ENCODE measurements at regions not wholly inside any gene's neighbourhood (a gene's known extent, or its start where the extent isn't known, plus 50 kb on each side); places are given as distances from the start of the nearest gene placed in this dataset.

- Histone ChIP-seq H3K9me3 (ENCODE audit: insufficient read depth, low read depth, low read length) (no peaks in the 10 kb centered on the region), H3K27me3 (ENCODE audit: insufficient read depth, low read length) (no peaks in the 10 kb centered on the region), H3K36me3 (ENCODE audit: insufficient read depth, low read length) (no peaks in the 10 kb centered on the region), H3K4me3 (ENCODE audit: low read length) (no peak overlapping the region), H3K9ac (ENCODE audit: low read depth, low read length) (no peak overlapping the region), H3K4me1 (ENCODE audit: insufficient read depth, low read length) (no peaks in the 10 kb centered on the region), H3K27ac (ENCODE audit: low read depth, low read length) (no peak overlapping the region)
These were observed 95.0 kb upstream of the STK17B start for GRCh38 chr2:196266351-196266750.

- Histone ChIP-seq H3K4me3 (ENCODE audit: low read length) (no peak overlapping the region), H3K27ac (ENCODE audit: low read depth, low read length) (no peak overlapping the region), H3K9ac (ENCODE audit: low read depth, low read length) (no peak overlapping the region), H3K36me3 (ENCODE audit: insufficient read depth, low read length) (no peaks in the 10 kb centered on the region), H3K27me3 (ENCODE audit: insufficient read depth, low read length) (no peaks in the 10 kb centered on the region), H3K4me1 (ENCODE audit: insufficient read depth, low read length) (no peaks in the 10 kb centered on the region), H3K9me3 (ENCODE audit: insufficient read depth, low read depth, low read length) (no peaks in the 10 kb centered on the region)
These were observed 95.5 kb upstream of the STK17B start for GRCh38 chr2:196266855-196267254.

- no peaks in the 10 kb centered on the region for H3K36me3 ChIP-seq (ENCODE audit: insufficient read depth, low read length)
These were observed 96.6 kb upstream of the STK17B start for GRCh38 chr2:196268025-196268424.

GRCh38 chr2:196268538-196269338 lies 97.4 kb upstream of the STK17B start:
- WGBS = 95% methylated on average over 7 of the region's 8 CpGs
- Histone ChIP-seq H3K4me1 (ENCODE audit: insufficient read depth, low read length) (no peaks in the 10 kb centered on the region), H3K9ac (ENCODE audit: low read depth, low read length) (no peak overlapping the region), H3K27me3 (ENCODE audit: insufficient read depth, low read length) (no peaks in the 10 kb centered on the region), H3K27ac (ENCODE audit: low read depth, low read length) (no peak overlapping the region), H3K36me3 (ENCODE audit: insufficient read depth, low read length) (no peaks in the 10 kb centered on the region), H3K4me3 (ENCODE audit: low read length) (no peak overlapping the region), H3K9me3 (ENCODE audit: insufficient read depth, low read depth, low read length) (no peaks in the 10 kb centered on the region)

More at GRCh38 chr2:196268025-196268424, 96.6 kb upstream of the STK17B start:
- Histone ChIP-seq H3K27me3 (ENCODE audit: insufficient read depth, low read length) (no peaks in the 10 kb centered on the region), H3K27ac (ENCODE audit: low read depth, low read length) (no peak overlapping the region; the same call in 1 of the 2 replicates), H3K9ac (ENCODE audit: low read depth, low read length) (no peak overlapping the region), H3K4me1 (ENCODE audit: insufficient read depth, low read length) (no peaks in the 10 kb centered on the region), H3K4me3 (ENCODE audit: low read length) (no peak overlapping the region), H3K9me3 (ENCODE audit: insufficient read depth, low read depth, low read length) (no peaks in the 10 kb centered on the region)
- WGBS = no CpG with 5 or more reads among the region's 1 CpG

GRCh38 chr2:196271795-196272194 lies 100.4 kb upstream of the STK17B start:
- H3K9me3 ChIP-seq (ENCODE audit: insufficient read depth, low read depth, low read length) = no peaks in the 10 kb centered on the region
- H3K9ac ChIP-seq (ENCODE audit: low read depth, low read length) = no peak overlapping the region
- H3K4me1 ChIP-seq (ENCODE audit: insufficient read depth, low read length) = no peaks in the 10 kb centered on the region
- no peaks in the 10 kb centered on the region for H3K27me3 ChIP-seq (ENCODE audit: insufficient read depth, low read length)
- H3K4me3 ChIP-seq (ENCODE audit: low read length) = no peak overlapping the region
- 96% methylated on average over 3 of the region's 3 CpGs for WGBS
- H3K27ac ChIP-seq (ENCODE audit: low read depth, low read length) = no peak overlapping the region
- H3K36me3 ChIP-seq (ENCODE audit: insufficient read depth, low read length) = no peaks in the 10 kb centered on the region

GRCh38 chr2:196274387-196274809 lies 103.0 kb upstream of the STK17B start:
- no peaks in the 10 kb centered on the region for H3K36me3 ChIP-seq (ENCODE audit: insufficient read depth, low read length)
- H3K9me3 ChIP-seq (ENCODE audit: insufficient read depth, low read depth, low read length) = no peaks in the 10 kb centered on the region
- no peak overlapping the region for H3K27ac ChIP-seq (ENCODE audit: low read depth, low read length)
- no peak overlapping the region for H3K9ac ChIP-seq (ENCODE audit: low read depth, low read length)
- 100% methylated on average over 1 of the region's 1 CpG for WGBS
- H3K4me1 ChIP-seq (ENCODE audit: insufficient read depth, low read length) = no peaks in the 10 kb centered on the region
- H3K4me3 ChIP-seq (ENCODE audit: low read length) = no peak overlapping the region
- no peaks in the 10 kb centered on the region for H3K27me3 ChIP-seq (ENCODE audit: insufficient read depth, low read length)

- Histone ChIP-seq H3K27ac (ENCODE audit: low read depth, low read length) (no peak overlapping the region), H3K9ac (ENCODE audit: low read depth, low read length) (no peak overlapping the region), H3K27me3 (ENCODE audit: insufficient read depth, low read length) (no peaks in the 10 kb centered on the region), H3K4me3 (ENCODE audit: low read length) (no peak overlapping the region), H3K4me1 (ENCODE audit: insufficient read depth, low read length) (no peaks in the 10 kb centered on the region), H3K36me3 (ENCODE audit: insufficient read depth, low read length) (no peaks in the 10 kb centered on the region), H3K9me3 (ENCODE audit: insufficient read depth, low read depth, low read length) (no peaks in the 10 kb centered on the region)
- WGBS = 91% methylated on average over 4 of the region's 5 CpGs
These were observed 104.4 kb upstream of the STK17B start for GRCh38 chr2:196275646-196276352.

GRCh38 chr2:196276421-196276820 lies 105.0 kb upstream of the STK17B start:
- H3K4me1 ChIP-seq (ENCODE audit: insufficient read depth, low read length) = no peaks in the 10 kb centered on the region
- no peaks in the 10 kb centered on the region for H3K9me3 ChIP-seq (ENCODE audit: insufficient read depth, low read depth, low read length)
- H3K27ac ChIP-seq (ENCODE audit: low read depth, low read length) = no peak overlapping the region
- no peak overlapping the region for H3K4me3 ChIP-seq (ENCODE audit: low read length)
- H3K36me3 ChIP-seq (ENCODE audit: insufficient read depth, low read length) = no peaks in the 10 kb centered on the region
- no peaks in the 10 kb centered on the region for H3K27me3 ChIP-seq (ENCODE audit: insufficient read depth, low read length)
- H3K9ac ChIP-seq (ENCODE audit: low read depth, low read length) = no peak overlapping the region
- whole genome bisulfite sequencing = 50% methylated on average over 2 of the region's 2 CpGs

- Histone ChIP-seq H3K36me3 (ENCODE audit: insufficient read depth, low read length) (no peaks in the 10 kb centered on the region), H3K27me3 (ENCODE audit: insufficient read depth, low read length) (no peaks in the 10 kb centered on the region), H3K4me1 (ENCODE audit: insufficient read depth, low read length) (no peaks in the 10 kb centered on the region), H3K4me3 (ENCODE audit: low read length) (no peak overlapping the region), H3K9me3 (ENCODE audit: insufficient read depth, low read depth, low read length) (no peaks in the 10 kb centered on the region), H3K9ac (ENCODE audit: low read depth, low read length) (no peak overlapping the region), H3K27ac (ENCODE audit: low read depth, low read length) (no peak overlapping the region)
- 57% methylated on average over 1 of the region's 2 CpGs for WGBS
These were observed 105.6 kb upstream of the STK17B start for GRCh38 chr2:196277002-196277401.

GRCh38 chr2:196278491-196278911 lies 107.1 kb upstream of the STK17B start:
- Histone ChIP-seq H3K4me1 (ENCODE audit: insufficient read depth, low read length) (no peaks in the 10 kb centered on the region), H3K9ac (ENCODE audit: low read depth, low read length) (no peak overlapping the region), H3K27ac (ENCODE audit: low read depth, low read length) (no peak overlapping the region), H3K4me3 (ENCODE audit: low read length) (no peak overlapping the region), H3K36me3 (ENCODE audit: insufficient read depth, low read length) (no peaks in the 10 kb centered on the region), H3K9me3 (ENCODE audit: insufficient read depth, low read depth, low read length) (no peaks in the 10 kb centered on the region), H3K27me3 (ENCODE audit: insufficient read depth, low read length) (no peaks in the 10 kb centered on the region)
- 96% methylated on average over 10 of the region's 10 CpGs for WGBS

GRCh38 chr2:196279541-196279940 lies 108.2 kb upstream of the STK17B start:
- 97% methylated on average over 3 of the region's 3 CpGs for WGBS
- H3K9me3 ChIP-seq (ENCODE audit: insufficient read depth, low read depth, low read length) = no peaks in the 10 kb centered on the region
- H3K4me1 ChIP-seq (ENCODE audit: insufficient read depth, low read length) = no peaks in the 10 kb centered on the region
- H3K27me3 ChIP-seq (ENCODE audit: insufficient read depth, low read length) = no peaks in the 10 kb centered on the region
- no peak overlapping the region for H3K9ac ChIP-seq (ENCODE audit: low read depth, low read length)
- no peak overlapping the region for H3K27ac ChIP-seq (ENCODE audit: low read depth, low read length)
- H3K4me3 ChIP-seq (ENCODE audit: low read length) = no peak overlapping the region
- no peaks in the 10 kb centered on the region for H3K36me3 ChIP-seq (ENCODE audit: insufficient read depth, low read length)
